ENCODE measurements at regions not wholly inside any gene's neighbourhood (a gene's known extent, or its start where the extent isn't known, plus 50 kb on each side); places are given as distances from the start of the nearest gene placed in this dataset.

GRCh38 chrX:26574234-26574633, 358.3 kb downstream of the MAGEB5 start:
- Histone ChIP-seq H3K27ac (no peak overlapping the region), H3K4me1 (no peaks in the 10 kb centered on the region), H3K27me3 (no peaks in the 10 kb centered on the region), H3K36me3 (no peaks in the 10 kb centered on the region), H3K9me3 (no peaks in the 10 kb centered on the region), H3K4me3 (no peak overlapping the region)
- DNase-seq (no peak), ATAC-seq (no peak)
- TF ChIP-seq CTCF (IDR thresholded peaks at IDR 0.05) = no peak
- no peak for TF ChIP-seq POLR2A (IDR thresholded peaks at IDR 0.05)
- intact Hi-C loops (cut with DNase I) = no loop called here

- peaks cover 0 to 4% (median 0%) of the 10 kb centered on the region in 12 donors for H3K9me3 ChIP-seq
- 19 to 48% (median 35%) methylated on average over 1 of the region's 1 CpG for WGBS, 4 donors
- no peak overlapping the region for H3K4me3 ChIP-seq
- DNase-seq (no peak), ATAC-seq (no peak)
- no peaks in the 10 kb centered on the region for H3K4me1 ChIP-seq
- TF ChIP-seq CTCF (IDR thresholded peaks at IDR 0.05) = no peak
- no peak for TF ChIP-seq POLR2A (IDR thresholded peaks at IDR 0.05)
- intact Hi-C loops (cut with DNase I) = no loop called here
- H3K27ac ChIP-seq = no peak overlapping the region
- H3K27me3 ChIP-seq = no peaks in the 10 kb centered on the region
- H3K36me3 ChIP-seq = no peaks in the 10 kb centered on the region
Measured at GRCh38 chrX:26562156-26562555, 346.2 kb downstream of the MAGEB5 start.

- Histone ChIP-seq H3K36me3 (no peaks in the 10 kb centered on the region), H3K4me3 (no peak overlapping the region), H3K27me3 (no peaks in the 10 kb centered on the region), H3K27ac (no peak overlapping the region), H3K4me1 (no peaks in the 10 kb centered on the region), H3K9me3 (peaks cover 0 to 11% (median 0%) of the 10 kb centered on the region in 12 donors)
- ATAC-seq (no peak), DNase-seq (no peak)
- TF ChIP-seq POLR2A (IDR thresholded peaks at IDR 0.05) (no peak), CTCF (IDR thresholded peaks at IDR 0.05) (no peak)
- intact Hi-C loops (cut with DNase I) = no loop called here
- WGBS, 4 donors = 73 to 92% (median 86%) methylated on average over 3 of the region's 3 CpGs
Measured at GRCh38 chrX:26559855-26560254, 343.9 kb downstream of the MAGEB5 start.

GRCh38 chrX:26558719-26559386, 342.9 kb downstream of the MAGEB5 start:
- 77 to 97% (median 91%) methylated on average over 29 of the region's 29 CpGs for WGBS, 4 donors
- Histone ChIP-seq H3K4me1 (no peaks in the 10 kb centered on the region), H3K27ac (no peak overlapping the region), H3K27me3 (no peaks in the 10 kb centered on the region), H3K9me3 (peaks cover 0 to 11% (median 0%) of the 10 kb centered on the region in 12 donors), H3K4me3 (no peak overlapping the region), H3K36me3 (no peaks in the 10 kb centered on the region)
- no peak for ATAC-seq
- TF ChIP-seq POLR2A (IDR thresholded peaks at IDR 0.05) = no peak
- TF ChIP-seq CTCF (IDR thresholded peaks at IDR 0.05) = no peak
- DNase-seq = no peak
- intact Hi-C loops (cut with DNase I) = no loop called here
